H1 (cell line): ENCODE measurements at regions not wholly inside any gene's neighbourhood (a gene's known extent, or its start where the extent isn't known, plus 50 kb on each side); places are given as distances from the start of the nearest gene placed in this dataset.

ENCODE experiments used
- CTCF ChIA-PET: fragments of 300-600 bp; sonication (Branson Sonifier 250); formaldehyde crosslinking; loops from one replicate; lab custom pipeline; 2021; ENCODE audit not compliant: partially characterized antibody; lab: Charles Lee
- POLR2A ChIA-PET: fragments of 300-600 bp; sonication (Branson Sonifier 250); formaldehyde crosslinking; loops from one replicate; lab custom pipeline; 2021; ENCODE audit warnings: inconsistent platforms; ENCODE audit not compliant: partially characterized antibody; lab: Charles Lee
- DNase-seq, 2 experiments: peaks; one replicate each; pipeline versions ENCODE4 v3.0.0 to v3.0.0-alpha.2; 2010 to 2022; ENCODE audit warnings: low spot score in 2 of 2, low read depth in 1 of 2, mixed read lengths in 1 of 2
- FAIRE-seq: peaks from 2 replicates; lab custom pipeline; 2011; peaks lifted over from hg19 to GRCh38; lab: Jason Lieb, UNC
- H2AFZ ChIP-seq: 2 replicates; pipeline ENCODE4 v1.8.1; 2012; ENCODE audit warnings: low read length, inconsistent platforms
- H2AK5ac ChIP-seq: 2 replicates; pipeline ENCODE4 v1.6.1; 2013; ENCODE audit warnings: low read depth, low read length
- H2BK120ac ChIP-seq: replicated peaks from 2 replicates; pipeline ENCODE3; 2013; ENCODE audit warnings: low read depth, low read length, inconsistent platforms
- H2BK12ac ChIP-seq: 2 replicates; pipeline ENCODE4 v1.6.1; 2013; ENCODE audit warnings: low read depth, low read length
- H2BK15ac ChIP-seq: 2 replicates; pipeline ENCODE4 v1.6.1; 2013; ENCODE audit warnings: low read length
- H2BK20ac ChIP-seq: 2 replicates; pipeline ENCODE4 v1.6.1; 2013; ENCODE audit warnings: low read length
- H2BK5ac ChIP-seq: 2 replicates; pipeline ENCODE4 v1.6.1; 2013; ENCODE audit warnings: low read depth, low read length
- H3K14ac ChIP-seq: 2 replicates; pipeline ENCODE4 v1.6.1; 2013; ENCODE audit warnings: inconsistent platforms; ENCODE audit not compliant: insufficient read length
- H3K18ac ChIP-seq: 2 replicates; pipeline ENCODE4 v1.6.1; 2013; ENCODE audit warnings: low read length; ENCODE audit errors: extremely low read depth
- H3K23ac ChIP-seq: 2 replicates; pipeline ENCODE4 v1.6.1; 2013; ENCODE audit warnings: inconsistent platforms; ENCODE audit not compliant: insufficient read length
- H3K23me2 ChIP-seq: 2 replicates; pipeline ENCODE4 v1.6.1; 2013; ENCODE audit warnings: low read depth, low read length
- H3K27ac ChIP-seq: 2 replicates; pipeline ENCODE4 v1.6.1; 2011; ENCODE audit warnings: low read depth, low read length, inconsistent platforms
- H3K27me3 ChIP-seq, 4 experiments: replicated peaks in 1 of 4; 1 replicate in 1 of 4; 2 replicates in 3 of 4; pipeline versions ENCODE4 v1.6.1 to v1.8.1; 2011 to 2013; ENCODE audit warnings: low read length in 3 of 4, mild to moderate bottlenecking in 3 of 4, inconsistent platforms in 2 of 4, mixed read lengths in 2 of 4, moderate library complexity in 1 of 4; ENCODE audit not compliant: control insufficient read depth in 3 of 4, insufficient read depth in 3 of 4; ENCODE audit errors: extremely low read depth in 1 of 4
- H3K36me3 ChIP-seq, 4 experiments: 2 replicates each; pipeline versions ENCODE4 v1.6.1 to v1.8.1; 2011 to 2013; ENCODE audit warnings: mild to moderate bottlenecking in 4 of 4, low read length in 3 of 4, moderate library complexity in 2 of 4, control low read depth in 1 of 4, inconsistent platforms in 1 of 4; ENCODE audit not compliant: insufficient read depth in 4 of 4, control insufficient read depth in 2 of 4
- H3K4ac ChIP-seq: replicated peaks from 2 replicates; pipeline ENCODE3; 2013; ENCODE audit warnings: low read length, low read depth, mixed read lengths, inconsistent platforms; ENCODE audit not compliant: insufficient read length
- H3K4me1 ChIP-seq, 4 experiments: replicated peaks in 1 of 4; 1 replicate in 1 of 4; 2 replicates in 3 of 4; pipeline versions ENCODE4 v1.6.1 to v1.8.1; 2011 to 2013; ENCODE audit warnings: low read length in 3 of 4, inconsistent platforms in 2 of 4, mixed read lengths in 1 of 4; ENCODE audit not compliant: insufficient read depth in 4 of 4, control insufficient read depth in 3 of 4
- H3K4me2 ChIP-seq, 2 experiments: 2 replicates each; pipeline versions ENCODE4 v1.6.1 to v1.8.1; 2011 to 2013; ENCODE audit warnings: low read depth in 2 of 2, low read length in 2 of 2, control low read depth in 1 of 2, inconsistent platforms in 1 of 2, mild to moderate bottlenecking in 1 of 2; ENCODE audit not compliant: insufficient read depth in 1 of 2
- H3K4me3 ChIP-seq, 4 experiments: fragments of 200-600, 300-600 bp in 1 of 4; sonication (generic), shearing (Covaris generic), sonication (Bioruptor Twin) in 1 of 4; 2 replicates each; pipeline versions ENCODE4 v1.5.1 to v1.8.1; 2011 to 2016; ENCODE audit warnings: low read length in 4 of 4, low read depth in 3 of 4, control low read depth in 2 of 4, inconsistent platforms in 2 of 4, mild to moderate bottlenecking in 2 of 4, mixed read lengths in 1 of 4, moderate library complexity in 1 of 4; ENCODE audit not compliant: insufficient read depth in 2 of 4; ENCODE audit errors: extremely low read depth in 1 of 4
- H3K56ac ChIP-seq: replicated peaks from 2 replicates; pipeline ENCODE3; 2013; ENCODE audit warnings: low read depth, mild to moderate bottlenecking, mixed read lengths, low read length, inconsistent platforms; ENCODE audit not compliant: insufficient read length
- H3K79me1 ChIP-seq: 2 replicates; pipeline ENCODE4 v1.6.1; 2013; ENCODE audit warnings: low read depth, low read length, control low read depth
- H3K79me2 ChIP-seq, 2 experiments: 2 replicates each; pipeline versions ENCODE4 v1.6.1 to v1.8.1; 2012 to 2013; ENCODE audit warnings: low read length in 2 of 2, mild to moderate bottlenecking in 2 of 2, inconsistent platforms in 1 of 2; ENCODE audit not compliant: insufficient read depth in 2 of 2, control insufficient read depth in 1 of 2
- H3K9ac ChIP-seq, 4 experiments: replicated peaks in 1 of 4; 1 replicate in 1 of 4; 2 replicates in 3 of 4; pipeline versions ENCODE4 v1.6.1 to v1.8.1; 2011 to 2013; ENCODE audit warnings: low read depth in 3 of 4, low read length in 3 of 4, control low read depth in 2 of 4, mild to moderate bottlenecking in 2 of 4, moderate library complexity in 2 of 4, inconsistent platforms in 1 of 4; ENCODE audit errors: extremely low read depth in 1 of 4
- H3K9me3 ChIP-seq, 2 experiments: 2 replicates each; pipeline versions ENCODE4 v1.6.1 to v1.8.1; 2012 to 2013; ENCODE audit warnings: mild to moderate bottlenecking in 2 of 2, moderate library complexity in 2 of 2, control low read depth in 1 of 2, inconsistent platforms in 1 of 2, low read depth in 1 of 2, low read length in 1 of 2, mixed read lengths in 1 of 2; ENCODE audit not compliant: insufficient read depth in 2 of 2
- H4K20me1 ChIP-seq, 2 experiments: replicated peaks in 1 of 2; 2 replicates each; pipeline versions ENCODE3 to v1.8.1; 2011 to 2013; ENCODE audit warnings: inconsistent platforms in 2 of 2, low read length in 2 of 2, mild to moderate bottlenecking in 1 of 2; ENCODE audit not compliant: insufficient read depth in 2 of 2, control insufficient read depth in 1 of 2
- H4K5ac ChIP-seq: 2 replicates; pipeline ENCODE4 v1.6.1; 2013; ENCODE audit warnings: low read length, low read depth, mixed read lengths, inconsistent platforms; ENCODE audit not compliant: insufficient read length
- H4K8ac ChIP-seq: 2 replicates; pipeline ENCODE4 v1.8.0; 2013; ENCODE audit warnings: mild to moderate bottlenecking, moderate library complexity, low read length, inconsistent platforms; ENCODE audit not compliant: insufficient read depth; ENCODE audit errors: extremely low read depth
- H4K91ac ChIP-seq: replicated peaks from 2 replicates; pipeline ENCODE3; 2013; ENCODE audit warnings: low read length, mixed read lengths, inconsistent platforms; ENCODE audit not compliant: insufficient read length
- GABPA ChIP-seq: IDR thresholded peaks from 2 replicates; pipeline ENCODE4 v1.6.1; 2011; ENCODE audit warnings: mild to moderate bottlenecking, low read length, moderate library complexity, borderline replicate concordance; ENCODE audit not compliant: insufficient read depth
- JUND ChIP-seq: IDR thresholded peaks from 2 replicates; pipeline ENCODE4 v1.6.1; 2011; ENCODE audit warnings: mild to moderate bottlenecking, improper control_type of control experiment, low read length
- TAF7 ChIP-seq: optimal IDR thresholded peaks from 2 replicates; pipeline ENCODE3; 2011; ENCODE audit warnings: low read depth, mild to moderate bottlenecking, inconsistent platforms, low read length, moderate library complexity, borderline replicate concordance
- TBP ChIP-seq: IDR thresholded peaks from 2 replicates; pipeline ENCODE4 v1.6.1; 2011; ENCODE audit warnings: low read depth, low read length, improper control_type of control experiment
- WGBS, 2 experiments: shearing (Covaris generic) in 1 of 2; methylation state at CpG; one replicate each; pipeline versions ENCODE4 v1.1.6 to v1.1.7; 2013 to 2015; ENCODE audit warnings: low lambda C conversion rate in 2 of 2, mixed read lengths in 2 of 2, inconsistent platforms in 1 of 2, low coverage in 1 of 2, missing lambda C conversion rate in 1 of 2; ENCODE audit not compliant: insufficient replicate concordance in 2 of 2, insufficient coverage in 1 of 2, insufficient read length in 1 of 2; ENCODE audit errors: extremely low coverage in 1 of 2, missing lambda C conversion rate in 1 of 2; 5-methylcytosine and 5-hydroxymethylcytosine counted together
- TF ChIP-seq, protein P1 (sequence below): IDR thresholded peaks from 2 replicates; pipeline ENCODE4 v1.6.1; 2012; ENCODE audit warnings: low read length, inconsistent platforms

DNA sequence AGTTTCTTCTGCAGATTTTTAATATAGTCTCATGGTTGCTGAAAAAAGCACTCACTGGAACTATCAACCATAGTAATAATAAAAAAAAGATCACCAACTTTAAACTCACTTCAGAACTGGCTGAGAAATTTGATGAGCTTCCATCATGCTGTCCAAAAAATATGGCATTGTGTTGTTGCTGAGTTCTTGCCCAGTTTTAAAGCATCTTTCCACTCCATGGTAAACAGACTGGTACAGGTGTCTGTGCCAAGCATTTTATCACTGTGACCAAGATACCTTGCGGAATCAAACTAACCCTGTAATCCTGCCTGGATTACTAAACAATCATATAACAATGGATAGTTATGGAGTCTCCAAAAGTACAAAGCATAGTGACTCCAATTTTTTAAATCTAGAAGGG is 360.3 kb upstream of the NOCT start:
- Histone ChIP-seq H4K91ac (no peak overlapping the region), H3K4me1 (peaks cover 3 to 9% (median 6%) of the 10 kb centered on the region in 4 experiments; a peak in 6 of 7 replicates), H3K79me2 (no peaks in the 10 kb centered on the region), H4K5ac (no peak overlapping the region), H3K9ac (no peak overlapping the region), H3K9me3 (no peaks in the 10 kb centered on the region; a peak in 1 of 4 replicates), H3K4me3 (no peak overlapping the region), H2AFZ (no peak overlapping the region), H3K4me2 (no peak overlapping the region), H3K18ac (no peak overlapping the region), H2AK5ac (no peak overlapping the region), H3K27me3 (no peaks in the 10 kb centered on the region), H3K4ac (no peak overlapping the region), H2BK120ac (no peak overlapping the region), H3K56ac (no peak overlapping the region), H4K20me1 (no peaks in the 10 kb centered on the region), H3K14ac (no peak overlapping the region), H3K36me3 (no peaks in the 10 kb centered on the region), H2BK5ac (no peak overlapping the region), H2BK15ac (no peak overlapping the region), H3K27ac (no peak overlapping the region), H3K23me2 (peaks cover 6% of the 10 kb centered on the region; the same call in 1 of the 2 replicates), H3K79me1 (no peaks in the 10 kb centered on the region), H2BK12ac (no peak overlapping the region), H4K8ac (no peak overlapping the region), H2BK20ac (no peak overlapping the region), H3K23ac (no peak overlapping the region)
- DNase-seq (no peak), FAIRE-seq (no peak)
- POLR2A ChIA-PET = no interaction called here
- CTCF ChIA-PET = interaction anchor here (0.6 to 1.9 kb wide), 3 partner anchors 25 to 481 kb away, joined by 3 to 7 read pairs (median 4); no protein-coding TSS in a partner anchor
- TF ChIP-seq JUND = no peak
- no peak for TF ChIP-seq TAF7
- no peak for TF ChIP-seq TBP
- TF ChIP-seq GABPA = no peak
- TF ChIP-seq, protein P1, sequence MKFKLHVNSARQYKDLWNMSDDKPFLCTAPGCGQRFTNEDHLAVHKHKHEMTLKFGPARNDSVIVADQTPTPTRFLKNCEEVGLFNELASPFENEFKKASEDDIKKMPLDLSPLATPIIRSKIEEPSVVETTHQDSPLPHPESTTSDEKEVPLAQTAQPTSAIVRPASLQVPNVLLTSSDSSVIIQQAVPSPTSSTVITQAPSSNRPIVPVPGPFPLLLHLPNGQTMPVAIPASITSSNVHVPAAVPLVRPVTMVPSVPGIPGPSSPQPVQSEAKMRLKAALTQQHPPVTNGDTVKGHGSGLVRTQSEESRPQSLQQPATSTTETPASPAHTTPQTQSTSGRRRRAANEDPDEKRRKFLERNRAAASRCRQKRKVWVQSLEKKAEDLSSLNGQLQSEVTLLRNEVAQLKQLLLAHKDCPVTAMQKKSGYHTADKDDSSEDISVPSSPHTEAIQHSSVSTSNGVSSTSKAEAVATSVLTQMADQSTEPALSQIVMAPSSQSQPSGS = no peak
- WGBS, 2 experiments = 96% methylated on average over 1 of the region's 1 CpG; no CpG with 5 or more reads in 1 of the 2 experiments
